Fibroblast of lung (primary cell): ENCODE measurements at regions not wholly inside any gene's neighbourhood (a gene's known extent, or its start where the extent isn't known, plus 50 kb on each side); places are given as distances from the start of the nearest gene placed in this dataset.

ENCODE experiments used
- CTCF ChIP-seq, 2 donors: IDR thresholded peaks in 1 of 2; conservative IDR thresholded peaks in 1 of 2; 1 replicate in 1 of 2; 2 replicates in 1 of 2; pipeline ENCODE4 v1.5.1; 2011 to 2012; ENCODE audit warnings: low read length in 2 of 2, control low read depth in 1 of 2, inconsistent platforms in 1 of 2, low read depth in 1 of 2, mild to moderate bottlenecking in 1 of 2
- EZH2 ChIP-seq: IDR thresholded peaks from 2 replicates; pipeline ENCODE4 v1.5.1; 2012; ENCODE audit warnings: low read length, control low read depth, mild to moderate bottlenecking; ENCODE audit errors: missing control alignments

GRCh38 chr5:135264451-135265440, 134.3 kb downstream of the MACROH2A1 start:
- TF ChIP-seq CTCF (conservative IDR thresholded peaks at IDR 0.05 in 1 of 2, IDR thresholded peaks at IDR 0.05 in 1 of 2; ENCODE audit: low read depth in 1 of 2, low read length in 2 of 2): peak in 1 of 2 donors; percentile 9
- no peak for TF ChIP-seq EZH2
